Lower leg skin (tissue), 3 donors: ENCODE measurements at regions not wholly inside any gene's neighbourhood (a gene's known extent, or its start where the extent isn't known, plus 50 kb on each side); places are given as distances from the start of the nearest gene placed in this dataset.

ENCODE experiments used
- POLR2A ChIP-seq, 2 donors: fragments of 450-650 bp; IDR thresholded peaks; one replicate each; pipeline ENCODE4 v1.6.1; 2016 to 2017; ENCODE audit warnings: antibody characterized with exemption in 2 of 2, mild to moderate bottlenecking in 1 of 2, moderate library complexity in 1 of 2
- TF ChIP-seq, protein P1 (sequence below), 3 donors: fragments of 450-650 bp; IDR thresholded peaks; one replicate each; pipeline ENCODE4 v1.5.1; 2016; ENCODE audit warnings: antibody characterized with exemption in 3 of 3, mild to moderate bottlenecking in 3 of 3, moderate library complexity in 2 of 3

- TF ChIP-seq, protein P1, sequence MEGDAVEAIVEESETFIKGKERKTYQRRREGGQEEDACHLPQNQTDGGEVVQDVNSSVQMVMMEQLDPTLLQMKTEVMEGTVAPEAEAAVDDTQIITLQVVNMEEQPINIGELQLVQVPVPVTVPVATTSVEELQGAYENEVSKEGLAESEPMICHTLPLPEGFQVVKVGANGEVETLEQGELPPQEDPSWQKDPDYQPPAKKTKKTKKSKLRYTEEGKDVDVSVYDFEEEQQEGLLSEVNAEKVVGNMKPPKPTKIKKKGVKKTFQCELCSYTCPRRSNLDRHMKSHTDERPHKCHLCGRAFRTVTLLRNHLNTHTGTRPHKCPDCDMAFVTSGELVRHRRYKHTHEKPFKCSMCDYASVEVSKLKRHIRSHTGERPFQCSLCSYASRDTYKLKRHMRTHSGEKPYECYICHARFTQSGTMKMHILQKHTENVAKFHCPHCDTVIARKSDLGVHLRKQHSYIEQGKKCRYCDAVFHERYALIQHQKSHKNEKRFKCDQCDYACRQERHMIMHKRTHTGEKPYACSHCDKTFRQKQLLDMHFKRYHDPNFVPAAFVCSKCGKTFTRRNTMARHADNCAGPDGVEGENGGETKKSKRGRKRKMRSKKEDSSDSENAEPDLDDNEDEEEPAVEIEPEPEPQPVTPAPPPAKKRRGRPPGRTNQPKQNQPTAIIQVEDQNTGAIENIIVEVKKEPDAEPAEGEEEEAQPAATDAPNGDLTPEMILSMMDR (IDR thresholded peaks at IDR 0.05): no peak
- TF ChIP-seq POLR2A (IDR thresholded peaks at IDR 0.05): no peak
These were observed 193.1 kb downstream of the DLL1 start for GRCh38 chr6:170097505-170098427.
